ENCODE measurements at regions not wholly inside any gene's neighbourhood (a gene's known extent, or its start where the extent isn't known, plus 50 kb on each side); places are given as distances from the start of the nearest gene placed in this dataset.
A peak's percentile ranks its signal among the peaks of the same experiment; 100 is the strongest.

DNA sequence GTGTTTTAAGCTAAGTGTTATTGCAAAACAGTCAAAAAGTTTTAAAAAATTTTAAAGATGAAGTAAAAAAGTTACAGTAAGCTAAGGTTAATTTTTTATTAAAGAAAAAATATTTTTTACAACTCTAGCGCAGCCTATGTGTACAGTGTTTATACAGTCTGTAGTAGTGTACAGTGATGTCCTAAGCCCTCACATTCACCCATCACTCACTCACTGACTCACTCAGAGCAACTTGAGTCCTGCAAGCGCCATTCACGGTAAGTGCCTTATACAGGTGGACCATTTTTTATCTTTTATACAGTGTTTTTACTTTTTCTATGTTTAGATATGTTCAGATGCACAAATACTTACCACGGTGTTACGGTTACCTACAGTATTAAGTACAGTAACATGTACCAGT lies 83.4 kb upstream of the STMND1 start:
- no peak for DNase-seq (ENCODE audit: low spot score in 2 of 2)
- 95 to 96% methylated on average over 5 of the region's 5 CpGs for WGBS, 2 donors
- TF ChIP-seq POLR2A (IDR thresholded peaks at IDR 0.05), result no peak
- TF ChIP-seq, protein P1, sequence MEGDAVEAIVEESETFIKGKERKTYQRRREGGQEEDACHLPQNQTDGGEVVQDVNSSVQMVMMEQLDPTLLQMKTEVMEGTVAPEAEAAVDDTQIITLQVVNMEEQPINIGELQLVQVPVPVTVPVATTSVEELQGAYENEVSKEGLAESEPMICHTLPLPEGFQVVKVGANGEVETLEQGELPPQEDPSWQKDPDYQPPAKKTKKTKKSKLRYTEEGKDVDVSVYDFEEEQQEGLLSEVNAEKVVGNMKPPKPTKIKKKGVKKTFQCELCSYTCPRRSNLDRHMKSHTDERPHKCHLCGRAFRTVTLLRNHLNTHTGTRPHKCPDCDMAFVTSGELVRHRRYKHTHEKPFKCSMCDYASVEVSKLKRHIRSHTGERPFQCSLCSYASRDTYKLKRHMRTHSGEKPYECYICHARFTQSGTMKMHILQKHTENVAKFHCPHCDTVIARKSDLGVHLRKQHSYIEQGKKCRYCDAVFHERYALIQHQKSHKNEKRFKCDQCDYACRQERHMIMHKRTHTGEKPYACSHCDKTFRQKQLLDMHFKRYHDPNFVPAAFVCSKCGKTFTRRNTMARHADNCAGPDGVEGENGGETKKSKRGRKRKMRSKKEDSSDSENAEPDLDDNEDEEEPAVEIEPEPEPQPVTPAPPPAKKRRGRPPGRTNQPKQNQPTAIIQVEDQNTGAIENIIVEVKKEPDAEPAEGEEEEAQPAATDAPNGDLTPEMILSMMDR (IDR thresholded peaks at IDR 0.05), result no peak
- intact Hi-C loops (cut with DNase I; ENCODE audit: low total_unique reads), result no loop called here
- H3K4me3 ChIP-seq (ENCODE audit: low read depth, poor library complexity, severe bottlenecking), result no peak overlapping the region

DNA sequence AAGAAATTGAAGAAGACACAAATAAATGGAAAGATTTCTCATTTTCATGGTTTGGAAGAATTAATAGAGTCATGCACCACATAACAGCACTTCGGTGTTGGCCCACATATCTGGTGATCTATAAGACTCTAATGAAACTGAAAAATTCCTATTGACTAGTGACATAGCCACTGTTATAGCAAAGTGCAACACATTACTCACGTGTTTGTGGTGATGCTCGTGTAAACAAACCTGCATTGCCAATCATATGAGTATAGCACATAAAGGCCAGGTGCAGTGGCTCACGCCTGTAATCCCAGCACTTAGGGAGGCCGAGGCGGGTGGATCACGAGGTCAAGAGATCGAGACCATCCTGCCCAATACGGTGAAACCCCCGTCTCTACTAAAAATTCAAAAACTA lies 84.4 kb upstream of the STMND1 start:
- WGBS, 2 donors, result 96 to 98% methylated on average over 10 of the region's 10 CpGs
- no peak for TF ChIP-seq POLR2A (IDR thresholded peaks at IDR 0.05)
- TF ChIP-seq, protein P1 (IDR thresholded peaks at IDR 0.05), result no peak
- DNase-seq (ENCODE audit: low spot score in 2 of 2), result no peak
- H3K4me3 ChIP-seq (ENCODE audit: low read depth, poor library complexity, severe bottlenecking), result no peak overlapping the region
- intact Hi-C loops (cut with DNase I; ENCODE audit: low total_unique reads), result no loop called here

DNA sequence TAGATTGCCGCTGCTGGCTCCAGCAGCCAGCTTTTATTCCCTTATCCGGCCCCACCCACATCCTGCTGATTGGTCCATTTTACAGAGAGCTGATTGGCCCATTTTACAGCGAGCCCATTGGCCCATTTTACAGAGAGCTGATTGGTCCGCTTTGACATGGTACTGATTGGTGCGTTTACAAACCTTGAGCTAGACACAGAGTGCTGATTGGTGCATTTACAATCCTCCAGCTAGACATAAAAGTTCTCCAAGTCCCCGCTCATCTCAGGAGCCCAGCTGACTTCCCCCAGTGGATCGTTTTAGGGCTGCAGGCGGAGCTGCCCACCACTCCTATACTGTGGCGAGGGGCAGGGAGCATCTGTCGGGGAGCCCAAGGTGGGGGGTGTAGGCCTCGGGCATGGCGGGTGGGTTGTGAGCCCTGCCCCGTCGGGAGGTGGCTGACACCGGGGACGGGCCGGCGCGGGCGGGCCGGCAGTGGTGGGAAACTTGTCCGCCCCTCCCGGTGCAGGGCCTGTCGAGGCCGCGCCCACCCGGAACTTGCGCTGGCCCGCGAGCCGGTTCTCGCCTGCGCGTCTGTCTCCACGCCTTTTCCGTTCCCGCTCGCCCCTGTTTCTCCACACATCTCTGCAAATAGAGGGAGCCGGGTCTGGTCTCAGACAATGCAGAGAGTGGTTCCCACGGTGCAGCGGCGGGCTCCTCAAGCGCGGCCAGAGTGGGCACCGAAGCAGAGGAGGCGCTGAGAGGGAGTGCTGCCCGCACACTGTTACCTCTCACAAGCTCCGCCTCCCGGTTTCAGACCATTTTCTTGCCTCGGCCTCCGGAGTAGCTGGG lies 86.1 kb upstream of the STMND1 start:
- H3K4me3 ChIP-seq (ENCODE audit: low read depth, poor library complexity, severe bottlenecking), result peak overlapping the region; percentile 21
- peak in 1 of 2 donors; percentile 88 for DNase-seq (ENCODE audit: low spot score in 2 of 2)
- TF ChIP-seq, protein P1 (IDR thresholded peaks at IDR 0.05), result no peak
- TF ChIP-seq POLR2A (IDR thresholded peaks at IDR 0.05), result no peak
- WGBS, 2 donors, result 33 to 37% methylated on average over 34 to 50 of the region's 51 CpGs
- intact Hi-C loops (cut with DNase I; ENCODE audit: low total_unique reads), result no loop called here

DNA sequence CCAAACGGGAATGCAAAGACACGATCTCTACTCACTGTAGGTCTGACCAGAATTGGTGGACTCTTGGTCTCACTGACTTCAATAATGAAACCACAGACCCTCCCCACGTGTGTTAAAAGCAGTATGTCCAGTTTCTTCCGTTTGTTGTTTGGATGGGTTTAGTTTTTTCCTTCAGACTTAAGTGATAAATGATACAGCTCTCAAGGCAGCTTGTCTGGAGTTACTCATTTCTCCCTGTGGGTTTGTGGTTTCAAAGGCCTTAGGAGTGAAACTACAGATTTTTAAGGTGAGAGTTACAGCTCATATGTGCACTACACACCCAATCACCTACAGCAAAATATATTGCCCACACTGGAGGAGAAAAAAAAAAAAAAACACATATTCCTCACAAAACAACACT lies 86.7 kb upstream of the STMND1 start:
- TF ChIP-seq POLR2A (IDR thresholded peaks at IDR 0.05), result no peak
- TF ChIP-seq, protein P1 (IDR thresholded peaks at IDR 0.05), result no peak
- intact Hi-C loops (cut with DNase I; ENCODE audit: low total_unique reads), result no loop called here
- H3K4me3 ChIP-seq (ENCODE audit: low read depth, poor library complexity, severe bottlenecking), result no peak overlapping the region
- no peak for DNase-seq (ENCODE audit: low spot score in 2 of 2)
- 81 to 85% methylated on average over 4 of the region's 4 CpGs for WGBS, 2 donors

DNA sequence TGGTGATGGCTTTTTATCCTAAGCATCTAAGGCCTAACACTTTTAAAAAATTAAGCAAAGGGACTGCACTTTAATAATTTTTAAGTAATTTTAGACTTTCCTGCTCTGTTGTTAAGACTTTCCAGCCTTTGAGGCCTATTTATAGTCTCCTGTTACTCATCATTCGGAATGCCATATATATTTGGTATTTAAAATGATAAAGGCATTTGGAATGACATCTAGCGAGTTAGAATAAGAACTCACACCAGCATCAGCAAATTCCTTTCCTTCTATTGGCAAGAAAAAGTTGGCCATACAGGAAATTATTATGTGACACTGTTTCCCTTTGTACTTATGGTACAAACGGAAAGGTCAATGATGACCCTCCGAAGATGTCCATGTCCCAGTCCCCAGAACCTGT lies 88.1 kb upstream of the STMND1 start:
- no peak for DNase-seq (ENCODE audit: low spot score in 2 of 2)
- no peak overlapping the region for H3K4me3 ChIP-seq (ENCODE audit: low read depth, poor library complexity, severe bottlenecking)
- WGBS, 2 donors, result 77 to 80% methylated on average over 4 of the region's 4 CpGs
- intact Hi-C loops (cut with DNase I; ENCODE audit: low total_unique reads), result no loop called here
- TF ChIP-seq, protein P1 (IDR thresholded peaks at IDR 0.05), result no peak
- no peak for TF ChIP-seq POLR2A (IDR thresholded peaks at IDR 0.05)
